Body of pancreas (tissue), 4 donors: ENCODE measurements at regions not wholly inside any gene's neighbourhood (a gene's known extent, or its start where the extent isn't known, plus 50 kb on each side); places are given as distances from the start of the nearest gene placed in this dataset.

Experiments
- POLR2A ChIP-seq, 3 donors: fragments of 450-650 bp; IDR thresholded peaks; one replicate each; pipeline ENCODE4 v1.6.1; 2016; ENCODE audit warnings: antibody characterized with exemption in 3 of 3, mild to moderate bottlenecking in 2 of 3
- TF ChIP-seq, protein P1 (sequence below), 7 experiments: fragments of 450-650 bp in 4 of 7; fragments of 200-600 bp in 3 of 7; sonication (generic) in 3 of 7; IDR thresholded peaks; one replicate each; pipeline ENCODE4 v1.5.1; 2016 to 2019; ENCODE audit warnings: antibody characterized with exemption in 7 of 7

DNA sequence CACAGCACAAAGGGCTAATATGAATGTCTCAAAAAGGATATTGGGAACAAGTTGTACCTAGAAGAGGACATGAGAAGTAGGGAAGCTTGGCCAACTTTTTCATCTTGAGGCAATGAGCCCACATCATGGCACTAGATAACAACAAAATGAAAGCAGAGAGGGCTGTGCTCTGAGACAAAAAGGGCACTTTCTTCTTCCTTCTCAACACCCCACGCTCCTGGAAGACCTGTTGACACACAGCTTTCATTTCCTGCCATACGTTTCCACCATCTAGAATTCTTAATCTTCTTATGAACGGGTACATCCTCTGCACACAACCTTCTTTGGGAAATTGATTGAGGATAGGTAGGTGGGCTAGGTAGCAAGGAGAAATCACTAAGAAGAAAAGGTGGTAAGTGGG, 187.8 kb upstream of the STXBP5 start:
- TF ChIP-seq, protein P1, sequence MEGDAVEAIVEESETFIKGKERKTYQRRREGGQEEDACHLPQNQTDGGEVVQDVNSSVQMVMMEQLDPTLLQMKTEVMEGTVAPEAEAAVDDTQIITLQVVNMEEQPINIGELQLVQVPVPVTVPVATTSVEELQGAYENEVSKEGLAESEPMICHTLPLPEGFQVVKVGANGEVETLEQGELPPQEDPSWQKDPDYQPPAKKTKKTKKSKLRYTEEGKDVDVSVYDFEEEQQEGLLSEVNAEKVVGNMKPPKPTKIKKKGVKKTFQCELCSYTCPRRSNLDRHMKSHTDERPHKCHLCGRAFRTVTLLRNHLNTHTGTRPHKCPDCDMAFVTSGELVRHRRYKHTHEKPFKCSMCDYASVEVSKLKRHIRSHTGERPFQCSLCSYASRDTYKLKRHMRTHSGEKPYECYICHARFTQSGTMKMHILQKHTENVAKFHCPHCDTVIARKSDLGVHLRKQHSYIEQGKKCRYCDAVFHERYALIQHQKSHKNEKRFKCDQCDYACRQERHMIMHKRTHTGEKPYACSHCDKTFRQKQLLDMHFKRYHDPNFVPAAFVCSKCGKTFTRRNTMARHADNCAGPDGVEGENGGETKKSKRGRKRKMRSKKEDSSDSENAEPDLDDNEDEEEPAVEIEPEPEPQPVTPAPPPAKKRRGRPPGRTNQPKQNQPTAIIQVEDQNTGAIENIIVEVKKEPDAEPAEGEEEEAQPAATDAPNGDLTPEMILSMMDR (IDR thresholded peaks at IDR 0.05), result no peak
- TF ChIP-seq POLR2A (IDR thresholded peaks at IDR 0.05), result no peak
